HepG2 (cell line): ENCODE measurements at regions not wholly inside any gene's neighbourhood (a gene's known extent, or its start where the extent isn't known, plus 50 kb on each side); places are given as distances from the start of the nearest gene placed in this dataset.

Experiments used
- ATAC-seq: fragments of 200-7000 bp; cut with Tn5 transposase; 3 replicates; pipeline ENCODE4 v1.9.1; 2020; ENCODE audit warnings: mild to moderate bottlenecking, moderate library complexity
- BruUV-seq: library from RNA; stranded (reverse); fragments of 400-500 nt; replicated peaks from 2 replicates; lab custom pipeline; 2021; lab: Mats Ljungman, UMichigan
- CTCF ChIA-PET: fragments of 300-600 bp; formaldehyde crosslinking; extraction: SDS; loops from one replicate; lab custom pipeline; 2021; ENCODE audit warnings: low total read pairs, inconsistent platforms, low intra/inter-chr PET ratio; lab: Yijun Ruan, JAX
- POLR2A ChIA-PET: fragments of 350-600 bp; sonication (Branson Sonifier 250); formaldehyde crosslinking; loops from one replicate; lab custom pipeline; 2020; ENCODE audit warnings: antibody characterized with exemption, inconsistent platforms; lab: Yijun Ruan, JAX
- DNase-seq: peaks from one replicate; pipeline ENCODE4 v3.0.0-alpha.2; 2015; ENCODE audit warnings: low spot score
- FAIRE-seq: peaks from 3 replicates; lab custom pipeline; 2011; peaks lifted over from hg19 to GRCh38; lab: Jason Lieb, UNC
- H2AFZ ChIP-seq: one replicate; pipeline ENCODE4 v1.6.1; 2011; ENCODE audit warnings: low read length, inconsistent platforms
- H3K27ac ChIP-seq: fragments of 300-600 bp; 3 replicates; pipeline ENCODE4 v1.8.0; 2011; ENCODE audit warnings: mixed run types, mild to moderate bottlenecking, mixed read lengths, low read length, inconsistent platforms; ENCODE audit not compliant: insufficient read depth; ENCODE audit errors: extremely low read length
- H3K27me3 ChIP-seq, 2 experiments: fragments of 200-600 bp in 1 of 2; 2 replicates in 1 of 2; 3 replicates in 1 of 2; pipeline versions ENCODE4 v1.6.0 to v1.8.0; 2011; ENCODE audit warnings: low read length in 2 of 2, mild to moderate bottlenecking in 2 of 2, moderate library complexity in 2 of 2, inconsistent platforms in 1 of 2; ENCODE audit not compliant: insufficient read depth in 2 of 2, control insufficient read depth in 1 of 2
- H3K36me3 ChIP-seq, 2 experiments: fragments of 200-600 bp in 1 of 2; replicated peaks in 1 of 2; 2 replicates in 1 of 2; 3 replicates in 1 of 2; pipeline versions ENCODE4 v1.5.1 to v1.8.0; 2011; ENCODE audit warnings: low read length in 2 of 2, inconsistent platforms in 1 of 2; ENCODE audit not compliant: insufficient read depth in 2 of 2, control insufficient read depth in 1 of 2
- H3K4me1 ChIP-seq: 2 replicates; pipeline ENCODE4 v1.5.1; 2012; ENCODE audit warnings: low read length, inconsistent platforms; ENCODE audit not compliant: insufficient read depth
- H3K4me2 ChIP-seq: 2 replicates; pipeline ENCODE4 v1.6.0; 2011; ENCODE audit warnings: low read depth, low read length, inconsistent platforms
- H3K4me3 ChIP-seq, 3 experiments: fragments of 200-600 bp in 1 of 3; sonication (generic), shearing (Covaris generic) in 1 of 3; replicated peaks in 1 of 3; 2 replicates each; pipeline ENCODE4 v1.5.1; 2011 to 2016; ENCODE audit warnings: low read length in 3 of 3, inconsistent platforms in 2 of 3, low read depth in 2 of 3, mild to moderate bottlenecking in 2 of 3, control low read depth in 1 of 3, mixed read lengths in 1 of 3; ENCODE audit not compliant: insufficient read depth in 1 of 3
- H3K79me2 ChIP-seq: one replicate; pipeline ENCODE4 v1.6.1; 2011; ENCODE audit warnings: low read length, inconsistent platforms; ENCODE audit not compliant: insufficient read depth
- H3K9ac ChIP-seq: 2 replicates; pipeline ENCODE4 v1.6.0; 2011; ENCODE audit warnings: mild to moderate bottlenecking, low read depth, low read length, inconsistent platforms; ENCODE audit not compliant: insufficient read depth
- H3K9me3 ChIP-seq: 2 replicates; pipeline ENCODE4 v1.5.1; 2012; ENCODE audit warnings: mild to moderate bottlenecking, low read length
- H4K20me1 ChIP-seq: 2 replicates; pipeline ENCODE4 v1.6.0; 2011; ENCODE audit warnings: inconsistent platforms, mild to moderate bottlenecking, low read length, moderate library complexity; ENCODE audit not compliant: insufficient read depth
- ARNT ChIP-seq: fragments of 450-650 bp; IDR thresholded peaks from 2 replicates; pipeline ENCODE4 v1.6.1; 2017
- CBX2 ChIP-seq, 2 experiments: fragments of 200-600 bp in 1 of 2; sonication (generic); formaldehyde crosslinking in 1 of 2; IDR thresholded peaks; 2 replicates each; pipeline versions ENCODE4 v1.7.0 to v1.8.1; 2018 to 2022; ENCODE audit warnings: low read depth in 2 of 2, low read length in 1 of 2, mild to moderate bottlenecking in 1 of 2, missing genetic modification reagents in 1 of 2
- CBX5 ChIP-seq: sonication (generic); formaldehyde crosslinking; IDR thresholded peaks from 2 replicates; pipeline ENCODE4 v1.4.0; 2020; ENCODE audit warnings: missing genetic modification reagents, borderline replicate concordance
- E2F2 ChIP-seq: sonication (generic); formaldehyde crosslinking; IDR thresholded peaks from 2 replicates; pipeline ENCODE4 v1.4.0; 2020; ENCODE audit warnings: missing genetic modification reagents, borderline replicate concordance
- ISX ChIP-seq: sonication (generic); formaldehyde crosslinking; conservative IDR thresholded peaks from 2 replicates; pipeline ENCODE4 v1.5.0; 2020; ENCODE audit warnings: missing genetic modification reagents
- KDM4B ChIP-seq: sonication (generic); formaldehyde crosslinking; IDR thresholded peaks from 2 replicates; pipeline ENCODE4 v1.4.0; 2020; ENCODE audit warnings: missing genetic modification reagents
- MIER2 ChIP-seq: IDR thresholded peaks from 2 replicates; pipeline ENCODE4 v1.6.1; 2016; ENCODE audit warnings: missing biosample characterization, missing genetic modification reagents
- PHB2 ChIP-seq: fragments of 450-650 bp; IDR thresholded peaks from 2 replicates; pipeline ENCODE4 v1.6.1; 2018; ENCODE audit not compliant: partially characterized antibody
- RERE ChIP-seq: IDR thresholded peaks from 2 replicates; pipeline ENCODE4 v1.6.1; 2016; ENCODE audit warnings: low read depth, missing genetic modification reagents, missing compliant biosample characterization
- SRY ChIP-seq: sonication (generic); formaldehyde crosslinking; IDR thresholded peaks from 2 replicates; pipeline ENCODE4 v1.8.0; 2022; ENCODE audit warnings: mild to moderate bottlenecking, missing genetic modification reagents
- ZEB1 ChIP-seq: IDR thresholded peaks from 2 replicates; pipeline ENCODE4 v1.6.1; 2012; ENCODE audit warnings: mild to moderate bottlenecking, low read depth, inconsistent platforms; ENCODE audit not compliant: insufficient replicate concordance
- ZNF143 ChIP-seq: sonication (generic); formaldehyde crosslinking; IDR thresholded peaks from 2 replicates; pipeline ENCODE4 v1.4.0; 2020; ENCODE audit warnings: missing genetic modification reagents
- ZNF350 ChIP-seq: sonication (generic); formaldehyde crosslinking; IDR thresholded peaks from 2 replicates; pipeline ENCODE4 v1.4.0; 2020; ENCODE audit warnings: mild to moderate bottlenecking, low read depth, missing genetic modification reagents, borderline replicate concordance
- ZNF510 ChIP-seq: sonication (generic); formaldehyde crosslinking; IDR thresholded peaks from 2 replicates; pipeline ENCODE4 v1.4.0; 2020; ENCODE audit warnings: low read depth, mild to moderate bottlenecking, missing genetic modification reagents
- ZNF766 ChIP-seq: sonication (generic); formaldehyde crosslinking; IDR thresholded peaks from 2 replicates; pipeline ENCODE4 v1.5.0; 2020; ENCODE audit warnings: missing genetic modification reagents, borderline replicate concordance
- ZNF790 ChIP-seq: sonication (generic); formaldehyde crosslinking; IDR thresholded peaks from 2 replicates; pipeline ENCODE4 v1.8.0; 2022; ENCODE audit warnings: missing genetic modification reagents, mild to moderate bottlenecking, borderline replicate concordance
- ZSCAN21 ChIP-seq: sonication (generic); formaldehyde crosslinking; IDR thresholded peaks from 2 replicates; pipeline ENCODE4 v1.8.0; 2022; ENCODE audit warnings: mild to moderate bottlenecking, missing genetic modification reagents, moderate library complexity, borderline replicate concordance
- WGBS: methylation state at CpG from one replicate; pipeline ENCODE4 v1.1.6; 2017; ENCODE audit warnings: low lambda C conversion rate; 5-methylcytosine and 5-hydroxymethylcytosine counted together
- in situ Hi-C: cut with HindIII; loops from 2 replicates; pipeline ENCODE4 v1.10.0; 2017; ENCODE audit warnings: low pct_unique_long_range_greater_than_20kb; ENCODE audit not compliant: extremely low pct_ligation_motif_present
- intact Hi-C: fragments of 100-400 bp; cut with micrococcal nuclease; formaldehyde crosslinking; loops from one replicate; pipeline ENCODE4 v1.10.0; 2022; ENCODE audit not compliant: unreplicated experiment

GRCh38 chr6:4693173-4693970, 82.8 kb upstream of the CDYL start:
- POLR2A ChIA-PET = no interaction called here
- no peaks in the 10 kb centered on the region for H3K79me2 ChIP-seq
- H3K4me2 ChIP-seq = no peak overlapping the region
- intact Hi-C loops = no loop called here
- DNase-seq = no peak
- no TSS peak for BruUV-seq
- in situ Hi-C loops = no loop called here
- H2AFZ ChIP-seq = no peak overlapping the region
- H3K4me3 ChIP-seq = no peak overlapping the region
- H3K9me3 ChIP-seq = no peaks in the 10 kb centered on the region
- no peak for ATAC-seq
- CTCF ChIA-PET = no interaction called here
- H3K27ac ChIP-seq = no peak overlapping the region
- H3K9ac ChIP-seq = no peak overlapping the region
- H4K20me1 ChIP-seq = no peaks in the 10 kb centered on the region
- WGBS = 23% methylated on average over 4 of the region's 4 CpGs
- TF ChIP-seq ZNF790 (no peak), ZNF350 (CRISPR knock-in tag) (no peak), KDM4B (CRISPR knock-in tag) (no peak), MIER2 (CRISPR knock-in tag) (no peak), ZNF143 (no peak), ARNT (no peak), ISX (CRISPR knock-in tag) (no peak), PHB2 (no peak), CBX5 (CRISPR knock-in tag) (no peak), ZNF510 (CRISPR knock-in tag) (no peak), ZSCAN21 (CRISPR knock-in tag) (no peak), ZNF766 (no peak), SRY (no peak), CBX2 (IDR thresholded peaks at IDR 0.05; ENCODE audit: low read depth, low read length) (no peak), CBX2 (CRISPR knock-in tag; IDR thresholded peaks at IDR 0.05; ENCODE audit: low read depth) (no peak), RERE (CRISPR knock-in tag) (no peak), E2F2 (CRISPR knock-in tag) (no peak), ZEB1 (no peak)
- no peak for FAIRE-seq
- H3K36me3 ChIP-seq = no peaks in the 10 kb centered on the region
- H3K27me3 ChIP-seq = no peaks in the 10 kb centered on the region
- H3K4me1 ChIP-seq = no peaks in the 10 kb centered on the region
